ENCODE measurements at regions not wholly inside any gene's neighbourhood (a gene's known extent, or its start where the extent isn't known, plus 50 kb on each side); places are given as distances from the start of the nearest gene placed in this dataset.
"Not testable (repeated sequence)": the region's sequence is repeated elsewhere in the genome, so short reads cannot be mapped to it uniquely, and the experiment has no call there.

- H3K27me3 ChIP-seq (ENCODE audit: insufficient read depth, low read length): no peaks in the 10 kb centered on the region
- Mint-ChIP-seq H3K9me3 (no peaks in the 10 kb centered on the region), H3K4me3 (no peak overlapping the region), H3K27me3 (no peaks in the 10 kb centered on the region), H3K27ac (no peak overlapping the region), H3K4me1 (no peaks in the 10 kb centered on the region), H3K36me3 (no peaks in the 10 kb centered on the region)
- no peak overlapping the region for H3K27ac ChIP-seq (ENCODE audit: low read depth, low read length)
- H3K36me3 ChIP-seq (ENCODE audit: insufficient read depth, low read length): no peaks in the 10 kb centered on the region
- DNase-seq: no peak
- ChIA-PET POLR2A (ENCODE audit: partially characterized antibody) (no interaction called here), CTCF (ENCODE audit: partially characterized antibody) (no interaction called here)
- no peak overlapping the region for H3K4me3 ChIP-seq (ENCODE audit: low read length in 2 of 2)
- H3K4me1 ChIP-seq (ENCODE audit: insufficient read depth, low read length): no peaks in the 10 kb centered on the region
- intact Hi-C loops (cut with micrococcal nuclease): no loop called here
- no peaks in the 10 kb centered on the region for H3K9me3 ChIP-seq (ENCODE audit: control insufficient read depth in 1 of 2, low read length in 2 of 2)
Measured at GRCh38 chrY:7718126-7718525, 806.6 kb upstream of the AMELY start.

DNA sequence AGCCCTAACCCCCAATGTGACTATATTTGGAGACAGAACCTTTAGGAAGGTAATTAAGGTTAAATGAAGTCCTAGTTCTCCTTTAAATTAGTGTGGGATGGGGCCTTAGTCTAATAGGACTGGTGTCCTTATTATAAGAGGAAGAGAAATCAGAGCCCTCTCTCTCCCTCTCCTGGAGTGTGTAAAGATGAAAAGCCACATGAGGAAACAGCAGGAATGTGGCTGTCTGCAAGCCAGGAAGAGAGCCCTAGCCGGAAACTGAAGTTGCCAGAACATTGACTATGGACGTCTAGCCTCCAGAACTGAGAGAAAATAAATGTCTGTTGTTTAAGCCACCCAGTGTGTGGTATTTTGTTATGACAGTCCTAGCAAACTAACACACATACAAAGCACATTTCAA is 802.9 kb upstream of the AMELY start:
- no peak overlapping the region for H3K4me3 Mint-ChIP-seq
- intact Hi-C loops (cut with micrococcal nuclease): no loop called here

DNA sequence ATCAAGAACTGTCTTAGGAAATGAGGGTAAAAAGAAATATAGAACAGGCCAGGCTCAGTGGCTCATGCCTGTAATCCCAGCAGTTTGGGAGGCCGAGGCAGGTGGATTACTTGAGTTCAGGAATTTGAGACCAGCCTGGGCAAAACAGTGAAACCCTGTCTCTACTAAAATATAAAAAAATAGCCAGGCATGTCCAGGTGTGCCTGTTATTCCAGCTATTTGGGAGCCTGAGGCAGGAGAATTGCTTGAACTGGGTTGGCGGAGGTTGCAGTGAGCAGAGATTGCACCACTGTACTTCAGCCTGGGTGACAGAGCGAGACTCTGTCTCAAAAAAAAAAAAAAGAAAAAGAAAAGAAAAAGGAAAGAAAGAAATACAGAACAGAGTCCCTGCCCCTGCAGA is 802.2 kb upstream of the AMELY start:
- H3K36me3 Mint-ChIP-seq; H3K9me3 ChIP-seq (ENCODE audit: control insufficient read depth in 1 of 2, low read length in 2 of 2); H3K27ac Mint-ChIP-seq; H3K4me1 Mint-ChIP-seq; H3K27me3 Mint-ChIP-seq; H3K9me3 Mint-ChIP-seq; H3K27me3 ChIP-seq (ENCODE audit: insufficient read depth, low read length); POLR2A ChIA-PET (ENCODE audit: partially characterized antibody); H3K4me1 ChIP-seq (ENCODE audit: insufficient read depth, low read length); H3K27ac ChIP-seq (ENCODE audit: low read depth, low read length); H3K36me3 ChIP-seq (ENCODE audit: insufficient read depth, low read length); intact Hi-C loops (cut with micrococcal nuclease); DNase-seq; H3K4me3 Mint-ChIP-seq; H3K4me3 ChIP-seq (ENCODE audit: low read length in 2 of 2): not testable (repeated sequence)
- CTCF ChIA-PET (ENCODE audit: partially characterized antibody): interaction anchor here (0.7 kb wide), 1 partner anchor 37 kb away, joined by 3 read pairs; no protein-coding TSS in a partner anchor

More for the DNA sequence above, 802.9 kb upstream of the AMELY start:
- peaks cover 0 to 2% of the 10 kb centered on the region in 2 donors for H3K27me3 Mint-ChIP-seq
- CTCF ChIA-PET (ENCODE audit: partially characterized antibody): no interaction called here
- no peaks in the 10 kb centered on the region for H3K4me1 Mint-ChIP-seq
- H3K36me3 Mint-ChIP-seq: no peaks in the 10 kb centered on the region
- H3K4me3 ChIP-seq (ENCODE audit: low read length in 2 of 2): no peak overlapping the region
- H3K4me1 ChIP-seq (ENCODE audit: insufficient read depth, low read length): no peaks in the 10 kb centered on the region
- peaks cover 0 to 2% (median 0%) of the 10 kb centered on the region in 8 donors for H3K9me3 Mint-ChIP-seq
- no peaks in the 10 kb centered on the region for H3K9me3 ChIP-seq (ENCODE audit: control insufficient read depth in 1 of 2, low read length in 2 of 2)
- POLR2A ChIA-PET (ENCODE audit: partially characterized antibody): no interaction called here
- H3K36me3 ChIP-seq (ENCODE audit: insufficient read depth, low read length): no peaks in the 10 kb centered on the region
- no peak overlapping the region for H3K27ac Mint-ChIP-seq
- H3K27ac ChIP-seq (ENCODE audit: low read depth, low read length): no peak overlapping the region
- no peaks in the 10 kb centered on the region for H3K27me3 ChIP-seq (ENCODE audit: insufficient read depth, low read length)
- no peak for DNase-seq

DNA sequence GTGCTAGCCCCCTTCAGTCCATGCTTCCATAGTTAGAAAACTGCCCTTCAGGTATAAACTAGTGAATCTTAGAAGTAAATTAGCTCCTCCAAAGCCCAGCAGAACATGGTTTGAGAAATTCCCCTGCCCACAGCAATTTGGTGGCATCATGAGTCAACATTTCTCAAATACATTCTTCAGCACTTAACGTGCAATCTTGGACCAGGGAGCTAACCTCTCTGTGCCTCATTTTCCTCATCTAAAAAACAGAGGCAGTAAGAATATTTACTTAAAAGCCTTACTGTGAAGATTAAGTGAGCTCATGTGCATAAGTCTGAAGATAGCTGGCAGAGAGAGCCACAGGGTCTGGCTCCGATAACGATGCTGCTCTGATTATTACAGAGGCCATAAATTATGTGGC is 800.7 kb upstream of the AMELY start:
- Mint-ChIP-seq H3K9me3 (peaks cover 0 to 2% (median 0%) of the 10 kb centered on the region in 8 donors), H3K4me3 (no peak overlapping the region), H3K27ac (no peak overlapping the region), H3K36me3 (no peaks in the 10 kb centered on the region), H3K27me3 (peaks cover 0 to 3% of the 10 kb centered on the region in 2 donors), H3K4me1 (no peaks in the 10 kb centered on the region)
- Histone ChIP-seq H3K4me1 (ENCODE audit: insufficient read depth, low read length) (no peaks in the 10 kb centered on the region), H3K4me3 (ENCODE audit: low read length in 2 of 2) (no peak overlapping the region), H3K27ac (ENCODE audit: low read depth, low read length) (no peak overlapping the region), H3K9me3 (ENCODE audit: control insufficient read depth in 1 of 2, low read length in 2 of 2) (no peaks in the 10 kb centered on the region), H3K36me3 (ENCODE audit: insufficient read depth, low read length) (no peaks in the 10 kb centered on the region), H3K27me3 (ENCODE audit: insufficient read depth, low read length) (no peaks in the 10 kb centered on the region)
- ChIA-PET CTCF (ENCODE audit: partially characterized antibody) (no interaction called here), POLR2A (ENCODE audit: partially characterized antibody) (no interaction called here)
- intact Hi-C loops (cut with micrococcal nuclease): no loop called here
- no peak for DNase-seq

GRCh38 chrY:7703578-7704140 is 792.1 kb upstream of the AMELY start:
- POLR2A ChIA-PET (ENCODE audit: partially characterized antibody): no interaction called here
- intact Hi-C loops (cut with micrococcal nuclease): no loop called here
- Histone ChIP-seq H3K4me1 (ENCODE audit: insufficient read depth, low read length) (no peaks in the 10 kb centered on the region), H3K36me3 (ENCODE audit: insufficient read depth, low read length) (no peaks in the 10 kb centered on the region), H3K27ac (ENCODE audit: low read depth, low read length) (no peak overlapping the region), H3K27me3 (ENCODE audit: insufficient read depth, low read length) (no peaks in the 10 kb centered on the region), H3K9me3 (ENCODE audit: control insufficient read depth in 1 of 2, low read length in 2 of 2) (no peaks in the 10 kb centered on the region), H3K4me3 (ENCODE audit: low read length in 2 of 2) (no peak overlapping the region)
- Mint-ChIP-seq H3K36me3 (no peaks in the 10 kb centered on the region), H3K9me3 (no peaks in the 10 kb centered on the region), H3K27ac (no peak overlapping the region), H3K27me3 (peaks cover 1 to 2% of the 10 kb centered on the region in 2 donors), H3K4me3 (no peak overlapping the region), H3K4me1 (no peaks in the 10 kb centered on the region)
- no peak for DNase-seq
- CTCF ChIA-PET (ENCODE audit: partially characterized antibody): no interaction called here

DNA sequence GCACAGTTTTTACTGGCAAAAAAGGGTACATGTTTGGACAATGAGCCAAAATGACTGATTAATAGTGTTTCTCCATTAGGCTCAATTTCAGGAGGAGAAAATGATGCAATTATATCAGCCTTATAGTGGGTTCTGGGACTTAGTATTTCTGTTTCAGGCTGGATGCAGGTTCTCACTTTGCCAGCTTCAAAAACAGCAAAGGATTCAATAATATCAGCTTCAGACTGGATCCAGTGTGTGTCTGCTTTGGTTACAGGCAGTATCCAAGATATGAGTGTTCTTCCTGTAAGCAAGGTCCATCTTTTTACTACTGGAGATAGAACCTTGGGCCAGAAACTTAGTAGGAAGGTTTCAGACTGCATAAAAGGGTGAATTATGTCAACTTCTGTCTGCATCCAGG is 790.9 kb upstream of the AMELY start:
- intact Hi-C loops (cut with micrococcal nuclease): no loop called here
- Mint-ChIP-seq H3K27me3 (peaks cover 1 to 2% of the 10 kb centered on the region in 2 donors), H3K27ac (no peak overlapping the region), H3K4me3 (no peak overlapping the region), H3K4me1 (no peaks in the 10 kb centered on the region), H3K9me3 (no peaks in the 10 kb centered on the region), H3K36me3 (no peaks in the 10 kb centered on the region)
- H3K4me1 ChIP-seq (ENCODE audit: insufficient read depth, low read length): no peaks in the 10 kb centered on the region
- DNase-seq: no peak
- no peak overlapping the region for H3K4me3 ChIP-seq (ENCODE audit: low read length in 2 of 2)
- no peaks in the 10 kb centered on the region for H3K9me3 ChIP-seq (ENCODE audit: control insufficient read depth in 1 of 2, low read length in 2 of 2)
- H3K36me3 ChIP-seq (ENCODE audit: insufficient read depth, low read length): no peaks in the 10 kb centered on the region
- no peak overlapping the region for H3K27ac ChIP-seq (ENCODE audit: low read depth, low read length)
- ChIA-PET POLR2A (ENCODE audit: partially characterized antibody) (no interaction called here), CTCF (ENCODE audit: partially characterized antibody) (no interaction called here)
- H3K27me3 ChIP-seq (ENCODE audit: insufficient read depth, low read length): no peaks in the 10 kb centered on the region

GRCh38 chrY:7701676-7702075 is 790.1 kb upstream of the AMELY start:
- Mint-ChIP-seq H3K9me3 (no peaks in the 10 kb centered on the region), H3K36me3 (no peaks in the 10 kb centered on the region)
- CTCF ChIA-PET (ENCODE audit: partially characterized antibody): no interaction called here

GRCh38 chrY:7697506-7697905 is 786.0 kb upstream of the AMELY start:
- Mint-ChIP-seq H3K4me3 (no peak overlapping the region), H3K9me3 (no peaks in the 10 kb centered on the region), H3K27me3 (peaks cover 1 to 2% of the 10 kb centered on the region in 2 donors), H3K36me3 (no peaks in the 10 kb centered on the region), H3K4me1 (no peaks in the 10 kb centered on the region), H3K27ac (no peak overlapping the region)
- CTCF ChIA-PET (ENCODE audit: partially characterized antibody): no interaction called here
- no peak overlapping the region for H3K27ac ChIP-seq (ENCODE audit: low read depth, low read length)
- intact Hi-C loops (cut with micrococcal nuclease): no loop called here
- no peaks in the 10 kb centered on the region for H3K9me3 ChIP-seq (ENCODE audit: control insufficient read depth in 1 of 2, low read length in 2 of 2)
- no peaks in the 10 kb centered on the region for H3K4me1 ChIP-seq (ENCODE audit: insufficient read depth, low read length)
- H3K4me3 ChIP-seq (ENCODE audit: low read length in 2 of 2): no peak overlapping the region
- H3K36me3 ChIP-seq (ENCODE audit: insufficient read depth, low read length): no peaks in the 10 kb centered on the region
- no peak for DNase-seq
- POLR2A ChIA-PET (ENCODE audit: partially characterized antibody): no interaction called here
- no peaks in the 10 kb centered on the region for H3K27me3 ChIP-seq (ENCODE audit: insufficient read depth, low read length)

More at GRCh38 chrY:7701676-7702075, 790.1 kb upstream of the AMELY start:
- Histone ChIP-seq H3K27me3 (ENCODE audit: insufficient read depth, low read length) (no peaks in the 10 kb centered on the region), H3K36me3 (ENCODE audit: insufficient read depth, low read length) (no peaks in the 10 kb centered on the region), H3K27ac (ENCODE audit: low read depth, low read length) (no peak overlapping the region), H3K4me1 (ENCODE audit: insufficient read depth, low read length) (no peaks in the 10 kb centered on the region), H3K9me3 (ENCODE audit: control insufficient read depth in 1 of 2, low read length in 2 of 2) (no peaks in the 10 kb centered on the region), H3K4me3 (ENCODE audit: low read length in 2 of 2) (no peak overlapping the region)
- no peak overlapping the region for H3K4me3 Mint-ChIP-seq
- no peak for DNase-seq
- intact Hi-C loops (cut with micrococcal nuclease): no loop called here
- POLR2A ChIA-PET (ENCODE audit: partially characterized antibody): no interaction called here
- H3K27me3 Mint-ChIP-seq: peaks cover 1 to 2% of the 10 kb centered on the region in 2 donors
- no peaks in the 10 kb centered on the region for H3K4me1 Mint-ChIP-seq
- H3K27ac Mint-ChIP-seq: no peak overlapping the region
